ENCODE measurements at regions not wholly inside any gene's neighbourhood (a gene's known extent, or its start where the extent isn't known, plus 50 kb on each side); places are given as distances from the start of the nearest gene placed in this dataset.
A peak's percentile ranks its signal among the peaks of the same experiment; 100 is the strongest.

GRCh38 chr11:45043755-45044475 lies 93.2 kb upstream of the TP53I11 start:
- Mint-ChIP-seq H3K4me1 (peaks cover 0 to 11% (median 5%) of the 10 kb centered on the region in 7 donors), H3K27ac (peak overlapping the region in 1 of 9 donors; percentile 16), H3K4me3 (no peak overlapping the region), H3K9me3 (peaks cover 0 to 10% (median 5%) of the 10 kb centered on the region in 11 donors), H3K36me3 (peaks cover 0 to 11% (median 0%) of the 10 kb centered on the region in 5 donors), H3K27me3 (no peaks in the 10 kb centered on the region)
- H3K4me1 ChIP-seq (ENCODE audit: control insufficient read depth in 2 of 2, insufficient read depth in 2 of 2, low read length in 2 of 2) = no peaks in the 10 kb centered on the region
- no peaks in the 10 kb centered on the region for H3K36me3 ChIP-seq (ENCODE audit: control insufficient read depth in 2 of 3, insufficient read depth in 3 of 3, low read length in 3 of 3)
- no peaks in the 10 kb centered on the region for H3K27me3 ChIP-seq (ENCODE audit: control insufficient read depth in 2 of 2, insufficient read depth in 2 of 2, low read length in 2 of 2)
- DNase-seq (no peak), ATAC-seq (no peak)
- intact Hi-C loops (cut with micrococcal nuclease) = no loop called here
- no peak overlapping the region for H3K27ac ChIP-seq (ENCODE audit: low read depth, low read length)
- POLR2A ChIA-PET = no interaction called here
- no peaks in the 10 kb centered on the region for H3K9me3 ChIP-seq (ENCODE audit: control insufficient read depth in 2 of 3, low read length in 3 of 3)
- no peak overlapping the region for H3K4me3 ChIP-seq (ENCODE audit: low read length)
- CTCF ChIA-PET = no interaction called here

GRCh38 chr11:45045683-45046471 lies 95.2 kb upstream of the TP53I11 start:
- H3K9me3 ChIP-seq (ENCODE audit: control insufficient read depth in 2 of 3, low read length in 3 of 3) = no peaks in the 10 kb centered on the region
- Mint-ChIP-seq H3K27ac (peak overlapping the region in 1 of 9 donors; percentile 79), H3K27me3 (no peaks in the 10 kb centered on the region), H3K4me3 (no peak overlapping the region), H3K9me3 (peaks cover 0 to 1% (median 0%) of the 10 kb centered on the region in 11 donors), H3K36me3 (no peaks in the 10 kb centered on the region), H3K4me1 (peaks cover 0 to 11% (median 5%) of the 10 kb centered on the region in 7 donors)
- no peak overlapping the region for H3K4me3 ChIP-seq (ENCODE audit: low read length)
- peak; percentile 78 for ATAC-seq
- intact Hi-C loops (cut with micrococcal nuclease) = no loop called here
- H3K4me1 ChIP-seq (ENCODE audit: control insufficient read depth in 2 of 2, insufficient read depth in 2 of 2, low read length in 2 of 2) = no peaks in the 10 kb centered on the region
- CTCF ChIA-PET = no interaction called here
- POLR2A ChIA-PET = no interaction called here
- DNase-seq = peak in 1 of 9 donors; percentile 17
- no peaks in the 10 kb centered on the region for H3K27me3 ChIP-seq (ENCODE audit: control insufficient read depth in 2 of 2, insufficient read depth in 2 of 2, low read length in 2 of 2)
- no peaks in the 10 kb centered on the region for H3K36me3 ChIP-seq (ENCODE audit: control insufficient read depth in 2 of 3, insufficient read depth in 3 of 3, low read length in 3 of 3)
- no peak overlapping the region for H3K27ac ChIP-seq (ENCODE audit: low read depth, low read length)

- ATAC-seq = no peak
- intact Hi-C loops (cut with micrococcal nuclease) = no loop called here
- H3K27ac Mint-ChIP-seq = peak overlapping the region in 2 of 9 donors; percentile 24 to 29
These were observed 97.7 kb upstream of the TP53I11 start for GRCh38 chr11:45048313-45048841.

DNA sequence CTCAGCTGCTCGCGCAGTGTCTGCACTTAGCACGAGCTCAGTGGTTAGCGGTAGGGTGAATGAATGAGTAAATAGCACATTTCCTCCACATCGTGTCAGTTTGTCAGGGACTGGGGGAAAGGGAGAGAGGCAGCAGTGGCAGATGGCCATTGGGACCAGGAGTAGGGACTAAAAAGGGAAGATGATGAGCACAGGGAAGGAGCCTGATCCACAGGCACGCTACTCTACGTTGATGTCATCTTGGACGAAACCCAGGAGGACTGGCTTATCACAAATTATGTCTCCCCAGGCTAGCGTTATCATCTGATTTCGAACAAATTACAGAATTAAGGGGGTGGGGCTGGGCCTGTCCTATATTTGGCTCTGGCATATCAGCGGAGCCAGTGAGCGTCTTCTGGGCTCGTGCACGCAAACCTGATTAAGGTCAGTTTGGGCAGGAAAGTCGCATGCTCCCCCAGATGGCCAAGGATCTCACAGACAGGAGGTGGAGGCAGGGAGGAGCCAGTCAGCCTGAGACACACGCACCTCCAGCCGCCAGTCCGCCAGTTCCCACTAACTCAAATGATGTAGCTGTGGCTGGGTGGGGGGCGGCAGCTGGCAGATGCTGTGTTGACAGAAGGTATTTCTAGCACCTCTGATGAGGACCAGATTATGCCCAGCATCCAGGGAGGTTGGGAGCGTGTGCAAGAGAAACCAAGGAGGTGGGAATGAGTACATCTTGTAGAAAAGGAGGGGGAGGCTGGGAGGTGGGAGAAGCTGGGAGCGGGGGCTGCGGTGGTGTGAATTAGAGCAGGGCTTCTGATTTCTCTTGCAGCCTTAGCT lies 97.4 kb upstream of the PRDM11 start:
- DNase-seq (no peak), ATAC-seq (no peak)
- ChIA-PET POLR2A (no interaction called here), CTCF (no interaction called here)
- Mint-ChIP-seq H3K9me3 (peaks cover 0 to 4% (median 0%) of the 10 kb centered on the region in 11 donors), H3K36me3 (no peaks in the 10 kb centered on the region), H3K27ac (peak overlapping the region in 1 of 9 donors; percentile 24), H3K4me3 (no peak overlapping the region), H3K4me1 (peaks cover 0 to 13% (median 5%) of the 10 kb centered on the region in 7 donors), H3K27me3 (no peaks in the 10 kb centered on the region)
- no peaks in the 10 kb centered on the region for H3K4me1 ChIP-seq (ENCODE audit: control insufficient read depth in 2 of 2, insufficient read depth in 2 of 2, low read length in 2 of 2)
- no peaks in the 10 kb centered on the region for H3K9me3 ChIP-seq (ENCODE audit: control insufficient read depth in 2 of 3, low read length in 3 of 3)
- H3K4me3 ChIP-seq (ENCODE audit: low read length) = no peak overlapping the region
- H3K27me3 ChIP-seq (ENCODE audit: control insufficient read depth in 2 of 2, insufficient read depth in 2 of 2, low read length in 2 of 2) = no peaks in the 10 kb centered on the region
- no peak overlapping the region for H3K27ac ChIP-seq (ENCODE audit: low read depth, low read length)
- H3K36me3 ChIP-seq (ENCODE audit: control insufficient read depth in 2 of 3, insufficient read depth in 3 of 3, low read length in 3 of 3) = no peaks in the 10 kb centered on the region
- intact Hi-C loops (cut with micrococcal nuclease) = no loop called here

More at GRCh38 chr11:45048313-45048841, 97.7 kb upstream of the TP53I11 start:
- Histone ChIP-seq H3K27ac (ENCODE audit: low read depth, low read length) (no peak overlapping the region), H3K27me3 (ENCODE audit: control insufficient read depth in 2 of 2, insufficient read depth in 2 of 2, low read length in 2 of 2) (no peaks in the 10 kb centered on the region), H3K36me3 (ENCODE audit: control insufficient read depth in 2 of 3, insufficient read depth in 3 of 3, low read length in 3 of 3) (no peaks in the 10 kb centered on the region), H3K4me1 (ENCODE audit: control insufficient read depth in 2 of 2, insufficient read depth in 2 of 2, low read length in 2 of 2) (no peaks in the 10 kb centered on the region), H3K4me3 (ENCODE audit: low read length) (no peak overlapping the region), H3K9me3 (ENCODE audit: control insufficient read depth in 2 of 3, low read length in 3 of 3) (no peaks in the 10 kb centered on the region)
- Mint-ChIP-seq H3K4me1 (peaks cover 0 to 13% (median 5%) of the 10 kb centered on the region in 7 donors), H3K4me3 (no peak overlapping the region), H3K9me3 (peaks cover 0 to 4% (median 0%) of the 10 kb centered on the region in 11 donors), H3K36me3 (no peaks in the 10 kb centered on the region), H3K27me3 (no peaks in the 10 kb centered on the region)
- no peak for DNase-seq
- ChIA-PET POLR2A (no interaction called here), CTCF (no interaction called here)

DNA sequence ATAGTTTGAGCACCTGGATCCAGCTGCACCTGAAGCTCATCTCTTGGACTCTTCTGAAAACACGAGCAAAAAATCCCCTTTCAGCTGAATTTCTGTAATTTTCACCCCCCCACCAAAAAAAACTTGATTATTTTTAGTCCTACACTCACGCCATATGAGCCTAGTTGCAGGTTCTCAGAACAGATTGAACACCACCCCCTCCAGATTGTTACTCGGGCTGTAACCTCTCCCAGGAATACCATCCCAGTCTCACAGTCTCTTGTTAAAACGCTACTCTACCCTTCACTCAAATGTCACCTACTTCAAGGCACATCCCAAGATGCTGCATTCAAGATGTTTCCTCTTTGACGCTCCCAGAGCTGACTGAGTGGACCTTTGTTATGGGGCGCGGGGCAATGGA lies 96.3 kb upstream of the PRDM11 start:
- Histone ChIP-seq H3K4me1 (ENCODE audit: control insufficient read depth in 2 of 2, insufficient read depth in 2 of 2, low read length in 2 of 2) (no peaks in the 10 kb centered on the region), H3K27ac (ENCODE audit: low read depth, low read length) (no peak overlapping the region), H3K9me3 (ENCODE audit: control insufficient read depth in 2 of 3, low read length in 3 of 3) (no peaks in the 10 kb centered on the region), H3K36me3 (ENCODE audit: control insufficient read depth in 2 of 3, insufficient read depth in 3 of 3, low read length in 3 of 3) (no peaks in the 10 kb centered on the region), H3K27me3 (ENCODE audit: control insufficient read depth in 2 of 2, insufficient read depth in 2 of 2, low read length in 2 of 2) (no peaks in the 10 kb centered on the region), H3K4me3 (ENCODE audit: low read length) (no peak overlapping the region)
- Mint-ChIP-seq H3K4me1 (peaks cover 0 to 13% (median 5%) of the 10 kb centered on the region in 7 donors), H3K27me3 (peaks cover 0 to 5% (median 0%) of the 10 kb centered on the region in 5 donors), H3K27ac (no peak overlapping the region), H3K9me3 (peaks cover 0 to 4% (median 0%) of the 10 kb centered on the region in 11 donors), H3K4me3 (no peak overlapping the region), H3K36me3 (no peaks in the 10 kb centered on the region)
- CTCF ChIA-PET = no interaction called here
- DNase-seq = no peak
- no peak for ATAC-seq
- intact Hi-C loops (cut with micrococcal nuclease) = no loop called here
- POLR2A ChIA-PET = no interaction called here

- ChIA-PET CTCF (no interaction called here), POLR2A (no interaction called here)
- DNase-seq (no peak), ATAC-seq (no peak)
- no peak overlapping the region for H3K27ac Mint-ChIP-seq
- intact Hi-C loops (cut with micrococcal nuclease) = no loop called here
- Histone ChIP-seq H3K36me3 (ENCODE audit: control insufficient read depth in 2 of 3, insufficient read depth in 3 of 3, low read length in 3 of 3) (no peaks in the 10 kb centered on the region), H3K4me1 (ENCODE audit: control insufficient read depth in 2 of 2, insufficient read depth in 2 of 2, low read length in 2 of 2) (no peaks in the 10 kb centered on the region), H3K4me3 (ENCODE audit: low read length) (no peak overlapping the region), H3K27me3 (ENCODE audit: control insufficient read depth in 2 of 2, insufficient read depth in 2 of 2, low read length in 2 of 2) (no peaks in the 10 kb centered on the region), H3K9me3 (ENCODE audit: control insufficient read depth in 2 of 3, low read length in 3 of 3) (no peaks in the 10 kb centered on the region), H3K27ac (ENCODE audit: low read depth, low read length) (no peak overlapping the region)
- no peaks in the 10 kb centered on the region for H3K36me3 Mint-ChIP-seq
- H3K4me3 Mint-ChIP-seq = no peak overlapping the region
- peaks cover 0 to 9% (median 0%) of the 10 kb centered on the region in 5 donors for H3K27me3 Mint-ChIP-seq
- H3K4me1 Mint-ChIP-seq = peaks cover 0 to 3% (median 0%) of the 10 kb centered on the region in 7 donors
- H3K9me3 Mint-ChIP-seq = peaks cover 0 to 4% (median 0%) of the 10 kb centered on the region in 11 donors
These were observed 94.8 kb upstream of the PRDM11 start for GRCh38 chr11:45051621-45052020.
